IPS-15b (cell line): ENCODE measurements at regions not wholly inside any gene's neighbourhood (a gene's known extent, or its start where the extent isn't known, plus 50 kb on each side); places are given as distances from the start of the nearest gene placed in this dataset.

ENCODE experiments used
- H3K27me3 ChIP-seq: one replicate; pipeline ENCODE4 v1.6.1; 2013; ENCODE audit warnings: low read length; ENCODE audit not compliant: control insufficient read depth, insufficient read depth
- H3K36me3 ChIP-seq: one replicate; pipeline ENCODE4 v1.6.1; 2013; ENCODE audit warnings: low read length; ENCODE audit not compliant: control insufficient read depth, insufficient read depth
- H3K4me1 ChIP-seq: one replicate; pipeline ENCODE4 v1.6.1; 2013; ENCODE audit warnings: mild to moderate bottlenecking, low read length; ENCODE audit not compliant: control insufficient read depth, insufficient read depth
- H3K4me3 ChIP-seq: one replicate; pipeline ENCODE4 v1.5.1; 2013; ENCODE audit warnings: low read depth, low read length
- H3K9ac ChIP-seq: one replicate; pipeline ENCODE4 v1.6.1; 2013; ENCODE audit warnings: low read depth, mild to moderate bottlenecking, low read length
- H3K9me3 ChIP-seq: one replicate; pipeline ENCODE4 v1.6.1; 2013; ENCODE audit warnings: mild to moderate bottlenecking, low read length; ENCODE audit not compliant: control insufficient read depth, insufficient read depth

- Histone ChIP-seq H3K9ac (no peak overlapping the region), H3K27me3 (no peaks in the 10 kb centered on the region), H3K36me3 (no peaks in the 10 kb centered on the region), H3K4me1 (no peaks in the 10 kb centered on the region), H3K4me3 (no peak overlapping the region), H3K9me3 (no peaks in the 10 kb centered on the region)
These were observed 343.4 kb upstream of the RASGEF1B start for GRCh38 chr4:81814987-81815541.

GRCh38 chr4:81811562-81812293 lies 340.0 kb upstream of the RASGEF1B start:
- Histone ChIP-seq H3K27me3 (no peaks in the 10 kb centered on the region), H3K9me3 (no peaks in the 10 kb centered on the region), H3K36me3 (no peaks in the 10 kb centered on the region), H3K9ac (no peak overlapping the region), H3K4me1 (no peaks in the 10 kb centered on the region), H3K4me3 (no peak overlapping the region)

DNA sequence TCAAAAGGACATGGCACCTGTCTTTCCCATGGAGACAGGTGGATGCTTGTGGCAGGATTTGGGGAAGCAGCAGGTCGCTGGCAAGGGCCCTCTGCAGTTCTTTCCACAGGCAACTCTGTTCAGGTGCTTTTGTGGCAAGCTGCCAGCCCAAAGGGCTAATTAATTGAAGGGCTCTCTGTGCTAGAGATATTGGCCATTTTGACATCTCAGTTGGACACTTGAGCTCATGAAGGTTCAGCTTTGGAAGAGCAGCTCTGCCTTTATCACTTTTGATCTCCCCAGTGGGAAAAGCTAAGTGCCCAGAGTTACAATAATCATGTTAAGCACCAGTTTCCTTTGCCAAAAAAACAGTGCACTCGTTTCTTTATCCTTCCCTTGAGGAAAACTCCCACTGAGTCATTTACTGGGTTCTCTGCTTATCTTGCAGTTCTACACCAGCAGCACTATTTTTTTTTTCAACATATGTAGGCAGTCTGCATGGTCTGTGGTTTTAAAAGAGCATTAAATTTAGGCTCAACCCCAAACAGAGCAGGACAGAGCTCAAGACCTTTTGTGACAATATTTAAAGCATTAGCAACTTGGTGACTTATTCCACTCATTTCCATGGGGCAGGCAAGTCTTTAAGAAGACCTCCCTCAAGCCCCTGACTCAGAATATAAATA lies 336.4 kb upstream of the RASGEF1B start:
- no peaks in the 10 kb centered on the region for H3K36me3 ChIP-seq
- no peak overlapping the region for H3K4me3 ChIP-seq
- H3K9ac ChIP-seq: no peak overlapping the region
- H3K27me3 ChIP-seq: no peaks in the 10 kb centered on the region
- no peaks in the 10 kb centered on the region for H3K9me3 ChIP-seq
- no peaks in the 10 kb centered on the region for H3K4me1 ChIP-seq

DNA sequence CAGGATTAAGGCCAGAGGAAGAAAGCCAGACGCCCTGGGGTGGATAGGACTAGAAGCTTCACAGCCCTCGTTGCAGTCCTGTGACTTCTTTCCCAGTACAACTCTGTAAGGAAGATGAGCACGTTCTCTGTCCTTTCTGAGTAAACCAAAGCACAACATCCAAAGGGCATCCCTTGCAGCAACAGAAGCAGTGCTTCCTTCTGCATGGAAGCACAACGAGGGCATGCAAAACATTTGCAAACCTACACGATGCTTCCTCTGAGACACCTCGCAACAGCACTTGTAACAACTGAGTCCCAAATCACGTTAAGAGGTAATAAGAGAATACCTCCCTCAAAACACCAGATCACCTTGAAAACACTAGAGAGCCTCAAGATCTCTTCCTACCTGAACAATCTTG lies 335.7 kb upstream of the RASGEF1B start:
- Histone ChIP-seq H3K9me3 (no peaks in the 10 kb centered on the region), H3K36me3 (no peaks in the 10 kb centered on the region), H3K27me3 (no peaks in the 10 kb centered on the region), H3K4me1 (no peaks in the 10 kb centered on the region), H3K9ac (no peak overlapping the region), H3K4me3 (no peak overlapping the region)

GRCh38 chr4:81806485-81806884 lies 334.8 kb upstream of the RASGEF1B start:
- H3K27me3 ChIP-seq: no peaks in the 10 kb centered on the region
- H3K4me1 ChIP-seq: no peaks in the 10 kb centered on the region
- no peak overlapping the region for H3K9ac ChIP-seq
- no peak overlapping the region for H3K4me3 ChIP-seq
- no peaks in the 10 kb centered on the region for H3K36me3 ChIP-seq
- no peaks in the 10 kb centered on the region for H3K9me3 ChIP-seq

GRCh38 chr4:81804849-81805248 lies 333.1 kb upstream of the RASGEF1B start:
- no peak overlapping the region for H3K9ac ChIP-seq
- no peaks in the 10 kb centered on the region for H3K9me3 ChIP-seq

DNA sequence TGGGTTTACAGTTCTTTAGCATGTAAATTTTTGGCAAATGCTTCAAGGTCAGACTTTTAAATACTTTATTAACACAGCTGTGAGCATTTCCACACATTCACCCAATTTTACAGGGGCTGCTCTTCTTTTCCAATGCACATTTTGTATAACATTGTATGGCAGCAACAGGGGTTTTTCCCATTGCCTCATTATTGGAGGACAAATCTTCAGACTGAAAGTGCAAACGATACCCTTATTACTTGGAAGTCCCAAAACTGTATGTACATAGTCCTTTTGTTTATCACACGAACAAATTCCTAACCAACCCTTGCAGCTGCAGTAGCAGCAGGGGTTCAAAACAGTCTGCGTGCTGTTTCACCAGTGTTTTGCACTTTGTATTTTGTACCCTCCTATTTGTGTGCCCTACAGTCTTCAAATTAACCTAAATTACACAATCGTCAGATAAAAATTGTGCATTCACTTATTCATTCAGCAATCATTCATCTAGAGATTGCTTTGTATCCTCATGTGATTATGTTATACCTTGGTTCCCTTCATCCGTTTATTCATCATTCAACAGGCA lies 330.7 kb upstream of the RASGEF1B start:
- Histone ChIP-seq H3K36me3 (no peaks in the 10 kb centered on the region), H3K4me3 (no peak overlapping the region), H3K9ac (no peak overlapping the region), H3K4me1 (no peaks in the 10 kb centered on the region), H3K27me3 (no peaks in the 10 kb centered on the region), H3K9me3 (no peaks in the 10 kb centered on the region)

More at GRCh38 chr4:81804849-81805248, 333.1 kb upstream of the RASGEF1B start:
- Histone ChIP-seq H3K4me3 (no peak overlapping the region), H3K36me3 (no peaks in the 10 kb centered on the region), H3K27me3 (no peaks in the 10 kb centered on the region), H3K4me1 (no peaks in the 10 kb centered on the region)

DNA sequence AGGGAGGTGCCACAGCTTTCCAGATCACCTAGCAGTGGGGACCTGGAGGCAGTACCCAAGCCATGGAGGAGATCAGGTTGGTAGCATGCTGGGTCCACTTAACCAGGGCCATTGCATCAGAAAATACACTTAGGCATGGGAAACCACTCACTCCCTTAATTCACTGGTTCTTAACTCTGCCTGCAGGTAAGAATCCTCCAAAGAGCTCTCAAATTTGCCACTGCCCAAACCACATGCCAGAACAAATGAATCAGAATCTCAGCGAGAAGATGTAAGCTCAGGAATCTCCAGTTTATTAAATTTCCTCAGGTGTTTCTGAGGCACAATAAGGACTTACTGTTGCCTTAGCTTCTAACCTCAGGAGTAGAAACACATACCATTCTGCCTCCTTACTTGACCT lies 327.7 kb upstream of the RASGEF1B start:
- no peak overlapping the region for H3K9ac ChIP-seq
- H3K27me3 ChIP-seq: no peaks in the 10 kb centered on the region
- no peaks in the 10 kb centered on the region for H3K36me3 ChIP-seq
- no peak overlapping the region for H3K4me3 ChIP-seq
- H3K4me1 ChIP-seq: no peaks in the 10 kb centered on the region
- no peaks in the 10 kb centered on the region for H3K9me3 ChIP-seq

DNA sequence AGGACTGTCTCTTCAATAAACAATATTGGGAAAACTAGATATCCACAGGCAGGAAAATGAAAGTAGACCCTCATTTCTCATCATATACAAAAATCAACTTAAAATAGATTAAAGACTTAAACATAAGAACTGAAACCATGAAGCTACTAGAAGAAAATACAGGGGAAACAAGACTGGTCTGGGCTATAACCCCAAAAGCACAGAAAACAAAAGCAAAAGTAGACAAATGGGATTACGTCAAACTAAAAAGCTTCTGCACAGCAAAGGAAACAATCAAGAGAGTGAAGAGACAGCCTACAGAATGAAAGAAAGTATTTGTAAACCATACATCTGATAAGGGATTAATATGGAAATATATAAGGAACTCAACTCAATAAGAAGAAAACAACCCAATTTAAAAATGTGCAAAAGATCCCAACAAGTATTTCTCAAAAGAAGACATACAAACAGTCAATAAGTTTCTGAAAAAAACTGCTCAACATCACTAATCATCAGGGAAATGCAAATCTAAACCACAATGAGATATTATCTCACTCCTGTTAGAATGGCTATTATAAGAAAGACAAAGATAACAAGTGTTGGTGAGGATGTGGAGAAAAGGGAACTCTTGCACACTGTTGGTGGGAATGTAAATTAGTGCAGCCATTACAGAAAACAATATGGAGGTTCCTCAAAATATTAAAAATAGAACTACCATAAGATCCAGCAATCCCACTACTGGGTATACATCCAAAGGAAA lies 325.3 kb upstream of the RASGEF1B start:
- no peak overlapping the region for H3K4me3 ChIP-seq

DNA sequence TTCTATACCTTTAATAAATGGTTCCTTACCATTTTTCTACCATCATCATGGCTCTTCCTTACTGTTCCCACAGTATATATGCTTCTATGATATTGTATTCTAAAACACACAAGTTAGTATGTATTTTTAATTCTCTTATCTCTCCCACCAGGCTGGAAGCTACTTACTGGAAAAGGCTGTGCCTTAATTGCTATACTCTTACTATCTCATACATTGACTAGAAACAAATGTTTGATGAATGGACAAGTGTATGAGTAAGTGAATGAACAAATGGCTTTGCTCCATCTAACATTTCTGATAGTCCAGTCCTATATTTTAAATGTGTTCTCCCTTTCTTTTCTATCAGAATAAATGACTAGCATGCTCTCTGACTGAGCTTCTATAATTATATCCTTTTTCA lies 320.8 kb upstream of the RASGEF1B start:
- no peak overlapping the region for H3K9ac ChIP-seq
- H3K4me3 ChIP-seq: no peak overlapping the region
- H3K27me3 ChIP-seq: no peaks in the 10 kb centered on the region
- no peaks in the 10 kb centered on the region for H3K4me1 ChIP-seq
- no peaks in the 10 kb centered on the region for H3K36me3 ChIP-seq
- no peaks in the 10 kb centered on the region for H3K9me3 ChIP-seq

More for the DNA sequence above, 325.3 kb upstream of the RASGEF1B start:
- Histone ChIP-seq H3K36me3 (no peaks in the 10 kb centered on the region), H3K9ac (no peak overlapping the region), H3K9me3 (no peaks in the 10 kb centered on the region), H3K4me1 (no peaks in the 10 kb centered on the region), H3K27me3 (no peaks in the 10 kb centered on the region)

DNA sequence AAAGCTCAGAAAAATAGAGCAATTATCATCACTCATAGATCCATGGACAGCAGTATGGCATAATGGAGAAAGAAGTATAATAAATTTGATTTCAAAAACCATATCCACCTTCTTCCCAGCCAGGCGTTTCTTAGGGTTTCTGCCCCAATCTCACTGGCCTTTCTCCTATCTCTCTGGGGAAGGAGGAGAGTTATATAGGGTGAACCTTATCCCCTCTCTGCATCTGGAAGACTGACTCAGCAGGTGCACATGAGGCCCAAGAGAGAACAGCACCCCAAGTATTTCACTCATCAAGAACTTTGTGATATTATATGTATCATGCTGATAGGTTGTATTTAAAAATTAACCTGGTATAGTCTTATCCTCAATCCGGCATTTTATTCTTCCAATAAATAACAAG lies 318.8 kb upstream of the RASGEF1B start:
- no peaks in the 10 kb centered on the region for H3K4me1 ChIP-seq
- no peak overlapping the region for H3K9ac ChIP-seq
- no peaks in the 10 kb centered on the region for H3K36me3 ChIP-seq
- H3K9me3 ChIP-seq: no peaks in the 10 kb centered on the region
- no peaks in the 10 kb centered on the region for H3K27me3 ChIP-seq
- no peak overlapping the region for H3K4me3 ChIP-seq
